Fibroblast of lung (primary cell): ENCODE measurements at regions not wholly inside any gene's neighbourhood (a gene's known extent, or its start where the extent isn't known, plus 50 kb on each side); places are given as distances from the start of the nearest gene placed in this dataset.

ENCODE experiments used
- DNase-seq, 2 donors: peaks; one replicate each; pipeline versions ENCODE4 v3.0.0 to v3.0.0-alpha.2; 2010; ENCODE audit warnings: low read depth in 2 of 2
- H2AFZ ChIP-seq: 2 replicates; pipeline ENCODE4 v1.5.1; 2012; ENCODE audit warnings: low read length, control low read depth, inconsistent platforms
- H3K27ac ChIP-seq: 2 replicates; pipeline ENCODE4 v1.5.1; 2011; ENCODE audit warnings: low read length, control low read depth; ENCODE audit not compliant: insufficient read depth
- H3K27me3 ChIP-seq: 2 replicates; pipeline ENCODE4 v1.5.1; 2011; ENCODE audit warnings: mild to moderate bottlenecking, low read length; ENCODE audit not compliant: control insufficient read depth, insufficient read depth
- H3K36me3 ChIP-seq: 2 replicates; pipeline ENCODE4 v1.5.1; 2011; ENCODE audit warnings: low read length; ENCODE audit not compliant: control insufficient read depth, insufficient read depth
- H3K4me1 ChIP-seq: 2 replicates; pipeline ENCODE4 v1.5.1; 2011; ENCODE audit warnings: low read length; ENCODE audit not compliant: control insufficient read depth, insufficient read depth; ENCODE audit errors: extremely low read depth
- H3K4me2 ChIP-seq: 2 replicates; pipeline ENCODE4 v1.5.1; 2011; ENCODE audit warnings: low read length, control low read depth; ENCODE audit not compliant: insufficient read depth; ENCODE audit errors: extremely low read depth
- H3K4me3 ChIP-seq, 4 experiments: fragments of 200-600 bp in 1 of 4; sonication (generic) in 1 of 4; replicated peaks in 1 of 4; 2 replicates each; pipeline ENCODE4 v1.5.1; 2011 to 2016; ENCODE audit warnings: low read length in 4 of 4, low read depth in 3 of 4, mild to moderate bottlenecking in 3 of 4, control low read depth in 2 of 4, inconsistent platforms in 1 of 4, mixed read lengths in 1 of 4; ENCODE audit not compliant: insufficient read depth in 1 of 4; ENCODE audit errors: control extremely low read depth in 1 of 4
- H3K79me2 ChIP-seq: 2 replicates; pipeline ENCODE4 v1.5.1; 2012; ENCODE audit warnings: mild to moderate bottlenecking, low read length, inconsistent platforms; ENCODE audit not compliant: control insufficient read depth, insufficient read depth
- H3K9ac ChIP-seq: 2 replicates; pipeline ENCODE4 v1.5.1; 2011; ENCODE audit warnings: mild to moderate bottlenecking, low read length, control low read depth; ENCODE audit not compliant: insufficient read depth
- H3K9me3 ChIP-seq: 2 replicates; pipeline ENCODE4 v1.5.1; 2012; ENCODE audit warnings: low read depth, low read length; ENCODE audit not compliant: control insufficient read depth, insufficient read depth
- H4K20me1 ChIP-seq: 2 replicates; pipeline ENCODE4 v1.5.1; 2011; ENCODE audit warnings: low read length; ENCODE audit not compliant: control insufficient read depth, insufficient read depth; ENCODE audit errors: extremely low read depth
- EZH2 ChIP-seq: IDR thresholded peaks from 2 replicates; pipeline ENCODE4 v1.5.1; 2012; ENCODE audit warnings: low read length, control low read depth, mild to moderate bottlenecking; ENCODE audit errors: missing control alignments
- TF ChIP-seq, protein P1 (sequence below), 2 donors: IDR thresholded peaks in 1 of 2; conservative IDR thresholded peaks in 1 of 2; 1 replicate in 1 of 2; 2 replicates in 1 of 2; pipeline ENCODE4 v1.5.1; 2011 to 2012; ENCODE audit warnings: low read length in 2 of 2, control low read depth in 1 of 2, inconsistent platforms in 1 of 2, low read depth in 1 of 2, mild to moderate bottlenecking in 1 of 2

DNA sequence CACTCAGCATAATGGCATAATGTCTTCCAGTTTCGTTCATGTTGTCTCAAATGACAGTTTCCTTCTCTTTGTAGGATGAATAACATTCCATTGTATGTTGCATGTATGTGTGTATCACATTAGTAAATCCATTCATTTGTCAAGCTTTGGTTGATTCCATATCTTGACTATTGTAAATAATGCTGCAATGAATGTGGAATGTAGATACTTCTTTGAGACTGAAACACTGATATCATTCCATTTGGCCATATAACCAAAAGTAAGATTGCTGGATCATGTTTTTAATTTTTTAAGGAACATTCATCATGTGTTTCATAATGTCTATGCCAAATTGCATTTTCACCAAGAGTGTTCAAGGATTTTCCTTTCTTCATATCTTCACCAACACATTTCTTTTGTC lies 1711.4 kb upstream of the PIK3C3 start:
- no peaks in the 10 kb centered on the region for H4K20me1 ChIP-seq
- no peak overlapping the region for H2AFZ ChIP-seq
- DNase-seq = peak; percentile 16 to 38
- TF ChIP-seq, protein P1, sequence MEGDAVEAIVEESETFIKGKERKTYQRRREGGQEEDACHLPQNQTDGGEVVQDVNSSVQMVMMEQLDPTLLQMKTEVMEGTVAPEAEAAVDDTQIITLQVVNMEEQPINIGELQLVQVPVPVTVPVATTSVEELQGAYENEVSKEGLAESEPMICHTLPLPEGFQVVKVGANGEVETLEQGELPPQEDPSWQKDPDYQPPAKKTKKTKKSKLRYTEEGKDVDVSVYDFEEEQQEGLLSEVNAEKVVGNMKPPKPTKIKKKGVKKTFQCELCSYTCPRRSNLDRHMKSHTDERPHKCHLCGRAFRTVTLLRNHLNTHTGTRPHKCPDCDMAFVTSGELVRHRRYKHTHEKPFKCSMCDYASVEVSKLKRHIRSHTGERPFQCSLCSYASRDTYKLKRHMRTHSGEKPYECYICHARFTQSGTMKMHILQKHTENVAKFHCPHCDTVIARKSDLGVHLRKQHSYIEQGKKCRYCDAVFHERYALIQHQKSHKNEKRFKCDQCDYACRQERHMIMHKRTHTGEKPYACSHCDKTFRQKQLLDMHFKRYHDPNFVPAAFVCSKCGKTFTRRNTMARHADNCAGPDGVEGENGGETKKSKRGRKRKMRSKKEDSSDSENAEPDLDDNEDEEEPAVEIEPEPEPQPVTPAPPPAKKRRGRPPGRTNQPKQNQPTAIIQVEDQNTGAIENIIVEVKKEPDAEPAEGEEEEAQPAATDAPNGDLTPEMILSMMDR (conservative IDR thresholded peaks at IDR 0.05 in 1 of 2, IDR thresholded peaks at IDR 0.05 in 1 of 2; ENCODE audit: low read depth in 1 of 2, low read length in 2 of 2) = no peak
- TF ChIP-seq EZH2 = no peak
- no peak overlapping the region for H3K4me2 ChIP-seq
- no peaks in the 10 kb centered on the region for H3K9me3 ChIP-seq
- H3K4me3 ChIP-seq = no peak overlapping the region
- no peaks in the 10 kb centered on the region for H3K79me2 ChIP-seq
- H3K36me3 ChIP-seq = no peaks in the 10 kb centered on the region
- no peak overlapping the region for H3K9ac ChIP-seq
- no peaks in the 10 kb centered on the region for H3K27me3 ChIP-seq
- H3K27ac ChIP-seq = no peak overlapping the region
- H3K4me1 ChIP-seq = no peaks in the 10 kb centered on the region

DNA sequence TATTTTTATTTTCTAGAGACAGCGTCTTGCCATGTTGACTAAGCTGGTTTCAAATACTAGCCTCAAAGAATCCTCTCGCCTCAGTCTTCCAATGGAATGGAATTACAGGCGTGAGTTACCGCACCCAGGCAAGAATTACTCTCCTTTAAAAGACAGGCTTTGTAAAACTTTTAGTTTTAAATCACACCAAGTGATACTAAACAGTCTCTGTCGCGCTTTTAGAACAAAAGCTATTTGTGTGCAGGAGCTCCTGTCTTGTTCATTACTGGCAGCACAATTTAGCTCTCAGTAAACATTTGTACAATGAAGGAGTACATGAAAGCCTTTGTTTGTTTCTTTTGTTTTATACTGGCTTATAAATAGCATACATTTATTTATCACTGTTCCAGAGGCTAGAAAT lies 1719.2 kb upstream of the PIK3C3 start:
- Histone ChIP-seq H3K27ac (no peak overlapping the region), H3K4me3 (no peak overlapping the region), H3K79me2 (no peaks in the 10 kb centered on the region), H3K4me2 (no peak overlapping the region), H3K4me1 (no peaks in the 10 kb centered on the region), H3K36me3 (no peaks in the 10 kb centered on the region), H4K20me1 (no peaks in the 10 kb centered on the region), H2AFZ (no peak overlapping the region), H3K27me3 (no peaks in the 10 kb centered on the region), H3K9ac (no peak overlapping the region), H3K9me3 (no peaks in the 10 kb centered on the region)
- TF ChIP-seq, protein P1 (conservative IDR thresholded peaks at IDR 0.05 in 1 of 2, IDR thresholded peaks at IDR 0.05 in 1 of 2; ENCODE audit: low read depth in 1 of 2, low read length in 2 of 2) = no peak
- no peak for TF ChIP-seq EZH2
- DNase-seq = no peak

DNA sequence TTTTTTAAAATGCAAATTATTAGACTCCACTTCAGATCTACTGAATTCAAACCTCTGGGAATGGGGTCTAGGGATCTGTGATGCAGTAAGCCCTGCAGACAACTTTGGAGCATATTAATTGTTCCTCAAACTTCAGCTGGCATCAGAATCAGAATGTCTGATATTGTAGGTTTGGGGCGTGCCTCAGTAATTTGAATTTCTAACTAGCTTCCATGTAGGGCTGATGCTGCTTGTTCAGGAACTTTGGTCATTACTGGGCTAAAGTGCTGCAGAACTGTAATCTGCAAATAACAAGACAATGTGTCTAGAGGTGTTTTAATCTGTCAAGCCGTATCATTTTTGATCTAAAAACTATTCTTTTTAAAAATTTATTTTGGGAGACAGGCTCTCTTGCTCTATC lies 1719.7 kb upstream of the PIK3C3 start:
- H3K4me1 ChIP-seq = no peaks in the 10 kb centered on the region
- no peak overlapping the region for H3K4me2 ChIP-seq
- no peak overlapping the region for H2AFZ ChIP-seq
- DNase-seq = no peak
- H3K4me3 ChIP-seq = no peak overlapping the region
- no peak overlapping the region for H3K9ac ChIP-seq
- H4K20me1 ChIP-seq = no peaks in the 10 kb centered on the region
- no peaks in the 10 kb centered on the region for H3K79me2 ChIP-seq
- no peak for TF ChIP-seq EZH2
- TF ChIP-seq, protein P1 (conservative IDR thresholded peaks at IDR 0.05 in 1 of 2, IDR thresholded peaks at IDR 0.05 in 1 of 2; ENCODE audit: low read depth in 1 of 2, low read length in 2 of 2) = no peak
- H3K9me3 ChIP-seq = no peaks in the 10 kb centered on the region
- no peaks in the 10 kb centered on the region for H3K36me3 ChIP-seq
- H3K27me3 ChIP-seq = no peaks in the 10 kb centered on the region
- H3K27ac ChIP-seq = no peak overlapping the region
